ENCODE measurements at regions not wholly inside any gene's neighbourhood (a gene's known extent, or its start where the extent isn't known, plus 50 kb on each side); places are given as distances from the start of the nearest gene placed in this dataset.
"Not testable (repeated sequence)": the region's sequence is repeated elsewhere in the genome, so short reads cannot be mapped to it uniquely, and the experiment has no call there.

DNA sequence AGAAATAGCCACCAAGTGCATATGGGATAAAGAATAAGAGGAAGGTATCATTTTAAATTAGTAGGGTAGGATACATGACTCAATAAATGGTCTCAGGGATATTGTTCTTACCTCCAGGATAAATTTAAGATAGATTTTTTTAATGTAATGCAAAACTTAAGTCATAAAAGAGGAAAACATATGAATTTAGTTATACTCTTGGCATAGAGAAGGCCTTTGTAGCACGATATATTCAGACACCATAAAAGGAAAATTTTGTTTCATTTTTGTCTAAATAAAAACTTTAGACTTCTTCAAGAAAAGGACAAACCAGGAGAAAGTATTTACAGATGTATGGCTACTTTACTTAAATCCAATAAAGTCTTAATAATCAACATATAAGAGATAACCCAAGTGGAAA, 78.5 kb upstream of the CAB39 start:
- DNase-seq (ENCODE audit: low read depth): no peak
- TF ChIP-seq, protein P1, sequence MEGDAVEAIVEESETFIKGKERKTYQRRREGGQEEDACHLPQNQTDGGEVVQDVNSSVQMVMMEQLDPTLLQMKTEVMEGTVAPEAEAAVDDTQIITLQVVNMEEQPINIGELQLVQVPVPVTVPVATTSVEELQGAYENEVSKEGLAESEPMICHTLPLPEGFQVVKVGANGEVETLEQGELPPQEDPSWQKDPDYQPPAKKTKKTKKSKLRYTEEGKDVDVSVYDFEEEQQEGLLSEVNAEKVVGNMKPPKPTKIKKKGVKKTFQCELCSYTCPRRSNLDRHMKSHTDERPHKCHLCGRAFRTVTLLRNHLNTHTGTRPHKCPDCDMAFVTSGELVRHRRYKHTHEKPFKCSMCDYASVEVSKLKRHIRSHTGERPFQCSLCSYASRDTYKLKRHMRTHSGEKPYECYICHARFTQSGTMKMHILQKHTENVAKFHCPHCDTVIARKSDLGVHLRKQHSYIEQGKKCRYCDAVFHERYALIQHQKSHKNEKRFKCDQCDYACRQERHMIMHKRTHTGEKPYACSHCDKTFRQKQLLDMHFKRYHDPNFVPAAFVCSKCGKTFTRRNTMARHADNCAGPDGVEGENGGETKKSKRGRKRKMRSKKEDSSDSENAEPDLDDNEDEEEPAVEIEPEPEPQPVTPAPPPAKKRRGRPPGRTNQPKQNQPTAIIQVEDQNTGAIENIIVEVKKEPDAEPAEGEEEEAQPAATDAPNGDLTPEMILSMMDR (IDR thresholded peaks at IDR 0.05; ENCODE audit: low read depth, low read length, missing control alignments): no peak
- H3K4me3 ChIP-seq (ENCODE audit: low read depth, low read length): no peak overlapping the region

DNA sequence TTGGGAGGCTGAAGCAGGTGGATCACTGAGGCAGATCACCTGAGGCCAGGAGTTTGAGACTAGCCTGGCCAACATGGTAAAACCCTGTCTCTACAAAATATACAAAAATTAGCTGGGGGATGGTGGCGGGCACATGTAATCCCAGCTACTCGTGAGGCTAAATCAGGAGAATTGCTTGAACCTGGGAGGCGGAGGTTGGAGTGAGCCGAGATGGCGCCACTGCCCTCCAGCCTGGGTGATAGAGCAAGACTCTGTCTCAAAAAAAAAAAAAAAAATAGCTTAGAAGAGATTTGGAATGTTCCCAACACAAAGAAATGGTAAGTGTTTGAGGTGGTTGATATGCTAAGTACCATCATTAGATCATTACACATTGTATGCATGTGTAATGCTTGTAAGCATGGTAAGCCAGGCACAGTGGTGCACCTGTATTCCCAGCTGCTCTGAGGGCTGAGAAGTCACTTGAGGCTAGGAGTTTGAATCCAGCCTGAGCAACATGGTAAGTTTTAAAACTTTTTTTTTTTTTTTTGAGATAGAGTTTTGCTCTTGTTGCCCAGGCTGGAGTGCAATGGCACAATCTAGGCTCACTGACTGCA, 77.8 kb upstream of the CAB39 start:
- H3K4me3 ChIP-seq (ENCODE audit: low read depth, low read length); DNase-seq (ENCODE audit: low read depth): not testable (repeated sequence)

DNA sequence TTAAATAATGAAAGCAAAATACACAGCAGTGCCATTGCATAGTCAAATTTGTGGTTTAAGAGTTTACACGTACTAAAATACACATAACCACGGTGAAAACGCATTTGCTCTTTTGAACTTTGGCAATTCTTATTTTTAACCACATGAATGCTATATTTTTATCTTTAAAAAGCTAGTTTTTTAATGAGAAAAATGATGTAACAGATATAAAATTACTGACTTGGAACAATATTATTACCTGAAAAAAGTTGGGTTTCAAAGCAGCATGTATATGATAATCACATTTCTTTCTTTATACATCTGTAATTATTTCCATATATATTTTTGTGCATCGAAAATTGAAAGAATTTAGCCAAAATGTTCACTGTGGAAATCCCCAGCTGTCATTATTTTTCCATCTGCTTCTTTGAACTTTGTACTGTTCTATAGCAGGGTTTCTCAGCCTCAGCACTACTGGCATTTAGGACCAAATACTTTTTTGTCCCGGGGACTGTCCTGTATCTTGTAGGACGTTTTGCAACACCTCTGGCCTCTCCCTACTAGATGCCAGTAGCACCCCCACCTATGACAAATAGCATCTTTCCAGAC, 75.9 kb upstream of the CAB39 start:
- TF ChIP-seq, protein P1 (IDR thresholded peaks at IDR 0.05; ENCODE audit: low read depth, low read length, missing control alignments): no peak
- H3K4me3 ChIP-seq (ENCODE audit: low read depth, low read length): no peak overlapping the region
- DNase-seq (ENCODE audit: low read depth): no peak

DNA sequence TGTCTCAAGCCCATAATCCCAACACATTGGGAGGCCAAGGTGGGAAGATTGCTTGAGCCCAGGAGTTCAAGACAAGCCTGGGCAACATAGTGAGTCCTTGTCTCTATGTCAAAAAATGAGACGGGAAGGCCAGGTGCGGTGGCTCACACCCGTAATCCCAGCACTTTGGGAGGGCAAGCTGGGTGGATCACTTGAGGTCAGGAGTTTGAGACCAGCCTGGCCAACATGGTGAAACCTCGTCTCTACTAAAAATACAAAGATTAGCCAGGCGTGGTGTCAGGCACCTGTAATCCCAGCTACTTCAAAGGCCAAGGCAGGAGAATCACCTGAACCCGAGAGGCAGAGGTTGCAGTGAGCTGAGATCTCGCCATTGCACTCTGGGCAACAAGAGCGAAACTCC, 75.2 kb upstream of the CAB39 start:
- not testable (repeated sequence) for H3K4me3 ChIP-seq (ENCODE audit: low read depth, low read length); DNase-seq (ENCODE audit: low read depth)

DNA sequence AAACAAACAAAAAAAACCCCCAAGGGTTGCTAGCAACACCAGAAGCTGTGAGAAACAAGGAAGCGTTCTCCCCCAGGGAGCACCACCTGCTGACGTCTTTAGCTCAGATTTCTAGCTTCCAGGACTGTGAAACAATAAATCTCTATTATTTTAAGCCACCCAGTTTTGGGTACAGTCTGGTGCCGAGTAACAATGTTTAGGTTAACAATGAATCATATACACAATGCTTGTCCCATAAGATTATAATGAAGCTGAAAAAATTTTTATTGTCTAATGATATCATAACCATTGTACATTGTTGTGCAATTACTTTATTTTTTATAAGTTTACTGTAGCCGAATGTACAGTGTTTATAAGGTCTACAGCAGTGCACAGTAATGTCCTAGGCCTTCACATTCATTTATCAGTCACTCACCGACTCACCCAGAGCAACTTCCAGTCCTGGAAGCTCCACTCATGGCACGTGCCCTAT, 72.1 kb upstream of the CAB39 start:
- TF ChIP-seq, protein P1 (IDR thresholded peaks at IDR 0.05; ENCODE audit: low read depth, low read length, missing control alignments): no peak
- H3K4me3 ChIP-seq (ENCODE audit: low read depth, low read length): no peak overlapping the region
- DNase-seq (ENCODE audit: low read depth): no peak

DNA sequence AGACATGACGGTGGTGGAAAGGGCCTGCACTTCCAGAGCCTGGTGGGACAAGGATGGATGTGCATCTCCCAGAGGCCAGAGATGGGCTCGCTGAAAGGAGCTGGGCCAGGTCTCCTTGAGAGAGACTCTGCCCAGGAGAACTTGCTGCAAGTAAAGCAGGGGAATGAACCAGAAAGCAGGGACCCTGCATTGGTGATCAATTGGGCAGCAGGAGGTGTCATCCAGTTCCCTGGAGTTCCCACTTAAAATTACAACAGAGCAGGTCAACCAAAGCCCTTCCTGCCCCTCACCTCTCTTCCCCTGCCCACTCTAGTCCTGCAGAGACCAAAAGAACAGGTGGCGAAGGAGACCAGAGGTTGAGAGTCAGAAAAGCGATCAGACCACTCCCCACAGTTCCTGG, 69.7 kb upstream of the CAB39 start:
- TF ChIP-seq, protein P1 (IDR thresholded peaks at IDR 0.05; ENCODE audit: low read depth, low read length, missing control alignments): no peak
- DNase-seq (ENCODE audit: low read depth): no peak
- H3K4me3 ChIP-seq (ENCODE audit: low read depth, low read length): no peak overlapping the region

DNA sequence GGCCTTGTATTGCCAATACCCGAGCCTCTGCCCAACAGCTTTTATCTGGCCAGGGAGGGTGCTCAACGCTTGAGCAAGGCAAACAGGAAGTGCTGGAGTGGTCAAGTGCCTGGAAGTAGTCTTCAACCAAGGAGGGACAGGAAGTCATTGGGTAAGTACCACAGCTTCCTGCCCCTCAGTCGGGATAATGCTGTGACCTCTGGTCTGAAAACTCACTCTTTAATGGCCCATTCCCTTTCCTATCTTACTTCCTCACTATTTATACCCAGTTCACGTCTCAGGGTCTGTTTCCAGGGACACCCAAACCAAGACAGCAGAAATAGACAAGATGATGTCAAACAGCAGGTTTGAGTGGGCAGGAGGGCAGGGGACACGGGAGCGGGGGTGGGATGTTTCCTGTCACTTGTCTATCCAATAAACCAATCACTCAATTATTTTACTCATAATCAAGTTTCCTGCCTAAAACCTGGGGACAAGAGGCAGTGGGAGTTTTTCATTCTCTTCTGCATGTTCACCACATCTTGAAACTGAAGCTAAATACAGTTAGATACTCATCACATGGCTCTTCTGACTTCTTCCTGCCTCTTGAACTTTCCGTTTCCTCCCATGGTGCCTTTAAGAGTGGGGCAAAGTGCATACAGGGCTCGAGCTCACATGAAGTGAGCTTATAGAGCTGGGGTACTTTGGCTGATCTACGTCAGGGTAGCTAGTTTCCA, 68.9 kb upstream of the CAB39 start:
- TF ChIP-seq, protein P1 (IDR thresholded peaks at IDR 0.05; ENCODE audit: low read depth, low read length, missing control alignments): no peak
- H3K4me3 ChIP-seq (ENCODE audit: low read depth, low read length): no peak overlapping the region
- no peak for DNase-seq (ENCODE audit: low read depth)

All from GM12864 (cell line).